ENCODE measurements at regions not wholly inside any gene's neighbourhood (a gene's known extent, or its start where the extent isn't known, plus 50 kb on each side); places are given as distances from the start of the nearest gene placed in this dataset.

DNA sequence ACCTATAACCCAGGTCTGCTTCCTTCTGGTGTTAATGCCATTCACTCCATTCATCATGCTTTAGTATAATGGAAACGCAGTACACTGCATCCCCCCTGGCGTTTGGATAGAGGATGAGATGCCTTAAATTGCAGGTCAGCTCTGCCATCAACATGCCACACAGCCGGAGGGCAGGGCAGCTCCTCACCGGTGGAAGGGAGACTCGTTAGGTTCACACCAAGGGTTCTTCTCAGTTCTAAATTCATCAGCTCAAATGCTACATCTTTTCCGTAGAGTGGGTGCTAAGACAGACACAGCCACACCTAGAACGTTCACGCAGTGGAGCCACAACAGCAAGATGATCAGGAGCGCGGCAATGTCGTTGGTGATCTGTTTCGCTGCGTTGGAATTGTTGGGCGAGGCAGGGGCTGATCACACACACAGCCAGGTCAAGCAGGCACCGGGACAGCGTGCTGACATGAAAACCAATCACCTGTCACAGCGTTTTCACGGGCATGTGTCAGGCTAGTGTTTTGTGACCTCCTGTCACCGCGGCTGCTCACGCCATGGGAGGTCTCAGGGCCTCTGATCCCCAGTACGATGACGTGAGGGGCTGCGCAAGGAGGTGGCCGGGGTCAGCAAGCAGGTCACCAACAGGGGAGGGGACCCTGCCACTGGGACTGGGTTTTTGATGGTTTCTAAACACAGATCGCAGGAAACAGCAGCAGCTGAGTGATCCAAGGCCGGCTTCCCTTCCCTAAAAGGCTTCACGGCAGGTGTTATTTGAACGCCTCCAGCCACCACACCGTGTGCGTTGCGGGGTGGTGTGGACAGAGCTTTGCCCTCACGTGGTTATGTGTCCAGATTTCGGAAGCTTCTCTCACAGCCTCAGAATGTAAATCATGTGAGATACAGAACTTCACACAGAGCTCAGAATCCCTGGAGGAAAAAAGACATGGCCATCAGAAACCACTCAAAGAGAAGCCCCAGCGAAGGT lies 94.3 kb upstream of the IRS2 start:
- DNase-seq (ENCODE audit: low spot score) (no peak), ATAC-seq (no peak)
- Mint-ChIP-seq H3K36me3 (no peaks in the 10 kb centered on the region), H3K4me3 (no peak overlapping the region), H3K27ac (no peak overlapping the region), H3K4me1 (ENCODE audit: low read depth in 2 of 2) (no peaks in the 10 kb centered on the region), H3K9me3 (no peaks in the 10 kb centered on the region), H3K27me3 (peaks cover 0 to 6% of the 10 kb centered on the region in 2 donors)

DNA sequence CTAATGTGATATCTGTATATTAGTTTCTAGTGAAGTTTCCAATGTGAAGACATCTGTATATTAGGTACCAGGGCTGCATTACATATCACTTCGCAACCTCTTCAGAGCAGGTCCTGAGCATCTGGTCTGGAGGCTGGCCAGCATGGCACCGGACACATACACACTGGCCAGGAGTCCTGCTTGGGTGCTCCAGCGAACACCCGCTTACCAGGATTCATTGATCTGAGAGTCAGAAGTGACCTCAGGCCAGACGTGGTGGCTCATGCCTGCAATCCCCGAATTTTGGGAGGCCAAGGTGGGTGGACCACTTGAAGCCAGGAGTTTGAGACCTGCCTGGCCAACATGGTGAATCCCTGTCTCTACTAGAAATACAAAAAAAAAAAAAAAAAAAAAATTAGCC lies 93.0 kb upstream of the IRS2 start:
- Mint-ChIP-seq H3K36me3 (no peaks in the 10 kb centered on the region), H3K4me3 (no peak overlapping the region), H3K27me3 (peaks cover under 1 to 15% of the 10 kb centered on the region in 2 donors), H3K4me1 (ENCODE audit: low read depth in 2 of 2) (no peaks in the 10 kb centered on the region), H3K9me3 (no peaks in the 10 kb centered on the region), H3K27ac (no peak overlapping the region)
- DNase-seq (ENCODE audit: low spot score) (no peak), ATAC-seq (no peak)

DNA sequence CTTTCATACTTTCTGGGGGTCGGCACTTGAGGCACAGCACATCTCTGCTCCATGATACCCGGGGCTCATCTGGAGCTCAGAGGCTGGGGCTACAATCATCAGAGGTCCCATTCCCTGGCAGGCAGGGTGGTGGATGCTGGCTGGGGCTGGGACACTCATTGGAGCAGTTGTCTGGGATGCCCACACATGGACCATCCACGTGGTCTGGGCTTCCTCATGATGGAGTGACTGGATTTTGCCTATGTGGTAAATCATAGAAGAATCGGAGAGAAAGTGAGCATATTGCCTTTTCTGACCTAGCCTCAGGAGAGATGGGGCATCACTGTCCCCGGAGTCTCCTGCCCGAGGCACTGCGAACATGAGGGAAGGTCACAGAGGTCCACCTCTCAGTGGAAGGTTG lies 91.4 kb upstream of the IRS2 start:
- Mint-ChIP-seq H3K27me3 (peaks cover 8 to 20% of the 10 kb centered on the region in 2 donors), H3K27ac (no peak overlapping the region), H3K9me3 (no peaks in the 10 kb centered on the region), H3K4me3 (no peak overlapping the region), H3K36me3 (no peaks in the 10 kb centered on the region), H3K4me1 (ENCODE audit: low read depth in 2 of 2) (no peaks in the 10 kb centered on the region)
- no peak for ATAC-seq
- no peak for DNase-seq (ENCODE audit: low spot score)

DNA sequence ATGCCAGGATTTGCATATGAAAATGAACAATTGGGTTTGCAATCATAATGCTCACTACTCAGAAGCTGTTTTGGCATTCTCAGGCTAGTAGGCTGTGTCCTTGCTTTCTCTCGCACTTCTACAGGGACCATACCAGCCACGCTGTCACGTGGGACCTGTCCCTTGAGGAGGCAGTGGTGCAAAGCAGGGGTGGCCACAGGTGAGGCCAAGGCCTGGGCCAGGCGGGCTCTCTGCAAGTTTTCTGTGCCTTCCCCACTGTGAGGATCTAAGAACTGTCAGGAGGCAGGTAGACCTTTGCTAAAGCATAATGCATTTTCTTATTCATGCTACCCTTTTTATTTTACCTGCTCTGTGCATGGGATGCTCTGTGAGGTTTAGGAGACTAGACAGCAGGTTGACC lies 89.4 kb upstream of the IRS2 start:
- no peak overlapping the region for H3K4me3 Mint-ChIP-seq
- peaks cover 8 to 23% of the 10 kb centered on the region in 2 donors for H3K27me3 Mint-ChIP-seq
- ATAC-seq (no peak), DNase-seq (ENCODE audit: low spot score) (no peak)
- H3K9me3 Mint-ChIP-seq, result no peaks in the 10 kb centered on the region
- no peaks in the 10 kb centered on the region for H3K4me1 Mint-ChIP-seq (ENCODE audit: low read depth in 2 of 2)
- H3K27ac Mint-ChIP-seq, result no peak overlapping the region
- no peaks in the 10 kb centered on the region for H3K36me3 Mint-ChIP-seq

DNA sequence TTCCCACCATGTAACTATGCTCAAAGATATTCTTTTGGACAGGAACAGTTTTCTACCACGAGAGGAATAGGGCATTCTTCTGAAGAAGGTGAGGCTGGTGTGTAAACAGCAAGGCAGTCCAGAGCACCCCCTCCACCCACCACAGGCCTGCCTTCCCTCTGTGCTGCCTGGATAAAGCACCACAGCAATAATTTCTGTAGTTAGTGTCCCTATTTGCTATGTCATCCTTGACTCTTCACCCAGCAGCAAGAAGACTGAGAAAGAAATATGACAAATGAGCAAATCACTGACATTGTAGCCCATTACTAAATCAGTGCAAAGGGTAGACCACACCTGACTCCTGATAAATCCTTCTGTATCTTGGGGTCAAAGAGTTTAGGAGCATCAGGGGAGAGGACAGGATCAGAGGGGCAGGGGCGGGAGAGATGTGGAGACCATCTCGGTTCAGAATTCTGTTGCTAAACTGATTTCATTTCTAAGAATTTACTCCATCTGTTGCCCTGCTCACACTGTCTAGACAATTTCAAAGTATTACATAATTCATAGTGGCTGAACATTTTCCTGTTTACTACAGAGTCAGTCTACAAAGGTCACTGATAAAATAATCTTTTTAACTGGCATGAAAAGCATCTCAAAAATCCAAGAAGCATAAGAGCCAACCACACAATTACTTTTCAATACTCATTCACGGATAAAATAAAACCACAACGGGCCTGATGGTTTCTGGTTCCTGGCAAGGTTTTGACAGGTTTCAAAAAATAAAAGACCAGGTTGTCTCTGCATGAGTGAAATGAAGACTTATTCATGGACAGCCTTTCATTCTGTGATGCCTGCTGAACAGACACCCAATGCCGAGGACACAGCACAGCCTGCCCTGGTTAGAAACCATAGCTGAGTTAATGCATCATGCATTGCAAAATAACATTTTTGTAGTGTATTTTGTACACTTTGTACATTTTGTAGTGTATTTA lies 88.4 kb upstream of the IRS2 start:
- DNase-seq (ENCODE audit: low spot score), result no peak
- Mint-ChIP-seq H3K4me1 (ENCODE audit: low read depth in 2 of 2) (no peaks in the 10 kb centered on the region), H3K9me3 (no peaks in the 10 kb centered on the region), H3K27ac (no peak overlapping the region), H3K27me3 (peaks cover 8 to 23% of the 10 kb centered on the region in 2 donors), H3K4me3 (no peak overlapping the region), H3K36me3 (no peaks in the 10 kb centered on the region)
- no peak for ATAC-seq

DNA sequence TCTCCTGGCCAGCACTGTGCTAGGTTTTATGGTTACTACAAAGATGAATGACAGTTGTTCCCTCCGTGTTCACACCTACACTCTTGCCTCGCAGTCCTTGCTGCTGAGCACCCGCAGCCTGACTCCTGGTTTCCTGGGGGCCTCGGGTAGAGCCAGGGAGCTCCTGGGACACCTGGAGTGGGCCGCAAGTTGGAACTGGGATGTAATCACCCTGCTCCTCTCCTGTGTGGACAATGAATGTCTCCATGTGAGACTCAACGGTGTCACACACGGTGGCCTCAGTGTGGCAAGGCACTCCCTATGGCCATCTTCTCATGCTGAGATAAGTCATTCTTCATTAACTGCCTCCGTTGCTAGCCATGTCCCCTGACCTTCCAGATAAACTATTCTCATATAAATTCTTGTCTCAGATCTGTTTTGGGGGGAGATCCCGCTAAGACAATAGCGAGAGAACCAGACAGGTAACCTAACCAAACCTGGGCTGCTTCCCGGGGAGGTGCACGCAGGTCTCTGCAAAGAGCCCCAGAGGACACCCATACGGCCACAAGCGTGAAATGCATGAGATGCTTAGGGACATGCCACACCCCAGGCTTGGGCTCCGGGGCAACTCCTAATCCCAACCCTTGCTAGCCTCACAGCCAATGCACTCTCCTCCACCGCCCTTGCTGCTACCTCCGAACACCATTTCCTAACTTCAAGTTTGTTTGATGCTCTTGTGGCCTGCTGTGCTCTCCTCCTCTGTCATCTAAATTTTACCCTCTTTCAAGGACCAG lies 87.2 kb upstream of the IRS2 start:
- no peak for DNase-seq (ENCODE audit: low spot score)
- no peak overlapping the region for H3K27ac Mint-ChIP-seq
- no peaks in the 10 kb centered on the region for H3K9me3 Mint-ChIP-seq
- H3K36me3 Mint-ChIP-seq, result no peaks in the 10 kb centered on the region
- H3K4me1 Mint-ChIP-seq (ENCODE audit: low read depth in 2 of 2), result peaks cover 0 to 4% of the 10 kb centered on the region in 2 donors
- peaks cover 8 to 26% of the 10 kb centered on the region in 2 donors for H3K27me3 Mint-ChIP-seq
- H3K4me3 Mint-ChIP-seq, result no peak overlapping the region
- no peak for ATAC-seq

DNA sequence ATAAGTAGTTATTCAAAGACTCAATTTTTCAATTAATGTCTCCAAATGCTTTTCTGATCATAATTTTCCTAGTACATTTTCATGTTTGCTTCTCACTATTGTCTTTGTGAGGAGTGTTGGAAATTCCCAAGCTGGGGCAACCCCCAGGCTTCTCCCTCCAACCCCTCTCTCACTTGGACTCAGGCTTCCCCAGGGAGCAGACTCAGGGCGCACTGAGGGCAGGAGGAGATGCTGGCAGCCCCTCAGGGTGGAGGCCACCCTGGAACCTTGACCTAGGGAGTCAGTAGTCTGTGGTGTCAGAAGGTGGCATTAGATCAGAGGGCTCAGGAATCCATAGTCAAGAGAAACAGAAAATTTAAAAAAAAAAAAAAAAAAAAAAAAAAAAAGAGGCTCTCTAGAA lies 86.5 kb upstream of the IRS2 start:
- DNase-seq (ENCODE audit: low spot score) (no peak), ATAC-seq (no peak)
- H3K36me3 Mint-ChIP-seq, result no peaks in the 10 kb centered on the region
- peaks cover 9 to 25% of the 10 kb centered on the region in 2 donors for H3K27me3 Mint-ChIP-seq
- no peak overlapping the region for H3K4me3 Mint-ChIP-seq
- peaks cover 0 to 4% of the 10 kb centered on the region in 2 donors for H3K4me1 Mint-ChIP-seq (ENCODE audit: low read depth in 2 of 2)
- H3K27ac Mint-ChIP-seq, result no peak overlapping the region
- H3K9me3 Mint-ChIP-seq, result no peaks in the 10 kb centered on the region

DNA sequence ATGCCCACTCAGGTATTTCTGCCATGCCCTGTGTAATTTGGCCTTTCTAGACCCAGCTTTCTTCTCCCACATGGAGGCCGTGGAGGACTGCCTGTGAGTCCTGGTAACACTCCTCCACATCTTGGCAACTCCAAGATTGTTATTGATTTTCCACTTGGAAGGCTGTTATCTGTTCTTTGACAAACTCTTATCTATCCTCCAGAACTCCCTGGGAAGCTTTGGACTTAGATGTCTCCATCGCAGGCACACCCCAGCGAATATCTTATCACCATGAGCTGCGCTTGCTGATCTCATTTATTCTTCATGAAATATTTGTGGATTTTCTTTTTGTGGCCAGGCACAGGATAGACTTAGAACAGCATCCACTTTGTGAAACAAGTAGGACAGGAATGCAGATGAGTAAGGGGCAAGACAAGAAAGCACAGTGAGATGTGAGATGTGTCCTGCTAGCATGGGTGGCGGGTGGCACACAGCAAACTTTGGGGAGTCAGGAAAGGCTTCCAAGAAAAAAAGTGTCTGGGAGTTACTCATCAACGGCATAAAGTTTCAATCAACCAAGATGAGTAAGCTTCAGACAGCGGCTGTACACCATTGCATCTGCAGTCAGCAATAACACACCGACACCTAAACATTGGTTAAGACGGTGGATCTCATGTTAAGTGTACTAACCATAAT lies 84.5 kb upstream of the IRS2 start:
- ATAC-seq (no peak), DNase-seq (ENCODE audit: low spot score) (no peak)
- Mint-ChIP-seq H3K4me1 (ENCODE audit: low read depth in 2 of 2) (peaks cover 0 to 4% of the 10 kb centered on the region in 2 donors), H3K36me3 (no peaks in the 10 kb centered on the region), H3K27me3 (peaks cover 24 to 32% of the 10 kb centered on the region in 2 donors), H3K4me3 (no peak overlapping the region), H3K27ac (no peak overlapping the region), H3K9me3 (no peaks in the 10 kb centered on the region)

DNA sequence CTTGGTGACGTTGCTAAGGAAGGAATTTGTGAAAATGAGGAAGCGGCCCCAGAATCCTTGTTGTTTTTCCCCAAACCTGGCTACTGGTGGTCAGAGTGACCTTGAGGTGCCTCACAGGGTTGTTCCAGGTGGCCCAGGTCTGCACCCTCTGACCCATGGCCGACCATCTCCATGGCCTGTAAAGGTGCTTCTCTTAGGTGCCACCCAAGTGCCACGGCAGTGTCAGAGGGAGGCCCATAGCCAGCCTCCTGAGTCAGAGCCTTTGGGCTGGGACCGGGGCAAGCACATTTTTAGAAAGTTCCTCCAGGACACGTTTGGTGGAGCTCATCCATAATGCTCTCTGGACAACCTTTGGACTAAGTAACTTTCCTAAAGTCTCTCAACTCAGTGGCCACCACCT lies 83.9 kb upstream of the IRS2 start:
- DNase-seq (ENCODE audit: low spot score) (no peak), ATAC-seq (no peak)
- Mint-ChIP-seq H3K27me3 (peaks cover 25 to 30% of the 10 kb centered on the region in 2 donors), H3K4me1 (ENCODE audit: low read depth in 2 of 2) (peaks cover 0 to 4% of the 10 kb centered on the region in 2 donors), H3K9me3 (no peaks in the 10 kb centered on the region), H3K36me3 (no peaks in the 10 kb centered on the region), H3K27ac (no peak overlapping the region), H3K4me3 (no peak overlapping the region)

DNA sequence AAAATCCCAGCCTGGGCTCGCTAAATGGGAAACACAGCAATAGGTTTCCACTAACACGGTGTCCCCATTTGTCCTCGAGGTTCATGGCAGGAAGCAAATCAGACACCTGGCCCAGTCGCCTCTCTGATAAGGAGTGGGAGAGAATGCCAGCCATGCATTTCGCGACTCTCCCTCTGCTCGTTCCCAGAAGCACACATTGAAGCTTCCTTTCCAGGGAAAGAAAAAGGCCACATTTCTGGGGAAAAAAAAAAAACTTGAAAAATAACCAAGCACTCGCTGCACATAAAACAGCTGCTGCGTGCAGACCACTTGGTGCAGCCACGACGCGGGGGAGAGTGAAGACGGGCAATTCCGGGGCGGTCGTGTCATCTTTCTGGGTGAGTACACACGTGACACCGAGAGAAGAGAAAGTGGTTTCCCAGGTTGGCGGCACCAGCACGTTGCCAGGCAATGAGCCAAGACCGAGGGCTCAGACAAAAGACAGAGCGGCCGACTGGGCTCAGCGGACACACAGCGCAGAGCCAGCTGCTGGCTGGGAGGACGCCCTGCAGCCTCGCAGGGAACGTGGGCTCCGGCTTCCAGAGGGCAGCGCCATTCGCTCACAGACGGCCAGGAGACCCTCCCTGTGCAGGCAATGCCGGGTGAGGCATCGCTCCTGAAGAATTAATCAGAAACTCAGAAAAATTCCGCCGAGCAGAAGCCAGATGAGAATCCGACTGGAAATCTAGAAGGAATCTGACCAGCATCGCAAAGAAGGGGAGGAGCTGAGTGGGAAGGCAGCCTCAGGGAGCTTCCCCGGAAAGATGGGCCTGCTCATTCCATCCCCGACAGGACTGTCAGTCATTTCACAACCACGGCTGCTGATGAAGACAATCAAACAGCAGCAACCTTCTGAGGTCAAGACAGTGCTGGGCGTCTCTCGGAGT lies 83.2 kb upstream of the IRS2 start:
- DNase-seq (ENCODE audit: low spot score) (no peak), ATAC-seq (peak in 1 of 2 donors; percentile 43)
- H3K27ac Mint-ChIP-seq, result no peak overlapping the region
- no peak overlapping the region for H3K4me3 Mint-ChIP-seq
- H3K9me3 Mint-ChIP-seq, result no peaks in the 10 kb centered on the region
- no peaks in the 10 kb centered on the region for H3K36me3 Mint-ChIP-seq
- H3K4me1 Mint-ChIP-seq (ENCODE audit: low read depth in 2 of 2), result peaks cover 0 to 4% of the 10 kb centered on the region in 2 donors
- peaks cover 25 to 27% of the 10 kb centered on the region in 2 donors for H3K27me3 Mint-ChIP-seq

DNA sequence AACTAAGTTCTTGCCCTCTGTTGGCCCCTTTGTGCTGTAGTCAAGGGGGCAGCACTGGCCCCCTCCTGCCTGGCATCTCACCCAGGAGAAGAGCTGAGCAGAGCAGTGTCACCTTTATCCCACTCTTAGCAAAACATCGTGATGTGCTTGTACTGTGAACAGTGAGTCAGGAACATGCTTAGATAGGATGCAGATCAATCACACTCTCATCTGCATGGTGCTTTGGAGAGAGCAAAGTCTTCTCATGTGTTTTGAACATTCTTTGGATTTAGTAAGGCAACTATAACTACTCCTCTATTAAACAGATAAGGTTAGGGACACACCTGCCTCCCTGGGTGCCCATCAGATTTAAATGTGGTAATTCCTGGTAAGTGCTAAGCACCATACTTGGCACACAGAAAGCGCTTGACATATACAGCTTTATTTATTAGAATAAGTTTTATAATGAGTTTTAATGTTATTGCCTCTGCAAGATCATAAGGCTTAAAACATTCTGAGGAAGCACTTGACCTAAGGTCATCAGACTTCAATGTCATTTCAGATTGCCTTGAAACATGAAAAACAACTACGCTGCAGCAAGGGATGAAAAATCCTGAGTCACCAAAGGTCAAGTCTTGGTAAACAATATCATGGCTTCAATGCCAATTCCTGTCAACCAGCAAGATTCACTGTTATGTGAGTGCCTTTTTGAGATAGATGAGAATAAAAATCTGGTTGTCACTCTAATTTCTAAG lies 82.4 kb upstream of the IRS2 start:
- DNase-seq (ENCODE audit: low spot score) (no peak), ATAC-seq (no peak)
- Mint-ChIP-seq H3K4me1 (ENCODE audit: low read depth in 2 of 2) (peaks cover 0 to 4% of the 10 kb centered on the region in 2 donors), H3K27me3 (peaks cover 18 to 21% of the 10 kb centered on the region in 2 donors), H3K36me3 (no peaks in the 10 kb centered on the region), H3K27ac (no peak overlapping the region), H3K4me3 (no peak overlapping the region), H3K9me3 (no peaks in the 10 kb centered on the region)
